B cell (primary cell): ENCODE measurements at regions not wholly inside any gene's neighbourhood (a gene's known extent, or its start where the extent isn't known, plus 50 kb on each side); places are given as distances from the start of the nearest gene placed in this dataset.

Source experiments
- CTCF ChIP-seq: fragments of 200-600 bp; IDR thresholded peaks from one replicate; pipeline ENCODE4 v1.8.0; 2022; ENCODE audit warnings: antibody characterized with exemption, mild to moderate bottlenecking
- EZH2 ChIP-seq: IDR thresholded peaks from 2 replicates; pipeline ENCODE4 v1.6.1; 2012; ENCODE audit warnings: borderline replicate concordance, low read depth, mild to moderate bottlenecking, moderate library complexity, low read length; ENCODE audit not compliant: insufficient read depth, poor library complexity, severe bottlenecking

GRCh38 chr18:5771343-5771742 lies 124.0 kb downstream of the TMEM200C start:
- TF ChIP-seq CTCF (no peak), EZH2 (no peak)
